HepG2 (cell line): ENCODE measurements at regions not wholly inside any gene's neighbourhood (a gene's known extent, or its start where the extent isn't known, plus 50 kb on each side); places are given as distances from the start of the nearest gene placed in this dataset.

Experiments
- ATAC-seq: fragments of 200-7000 bp; cut with Tn5 transposase; 3 replicates; pipeline ENCODE4 v1.9.1; 2020; ENCODE audit warnings: mild to moderate bottlenecking, moderate library complexity
- BruUV-seq: library from RNA; stranded (reverse); fragments of 400-500 nt; replicated peaks from 2 replicates; lab custom pipeline; 2021; lab: Mats Ljungman, UMichigan
- CTCF ChIA-PET: fragments of 300-600 bp; formaldehyde crosslinking; extraction: SDS; loops from one replicate; lab custom pipeline; 2021; ENCODE audit warnings: low total read pairs, inconsistent platforms, low intra/inter-chr PET ratio; lab: Yijun Ruan, JAX
- POLR2A ChIA-PET: fragments of 350-600 bp; sonication (Branson Sonifier 250); formaldehyde crosslinking; loops from one replicate; lab custom pipeline; 2020; ENCODE audit warnings: antibody characterized with exemption, inconsistent platforms; lab: Yijun Ruan, JAX
- DNase-seq: peaks from one replicate; pipeline ENCODE4 v3.0.0-alpha.2; 2015; ENCODE audit warnings: low spot score
- FAIRE-seq: peaks from 3 replicates; lab custom pipeline; 2011; peaks lifted over from hg19 to GRCh38; lab: Jason Lieb, UNC
- H2AFZ ChIP-seq: one replicate; pipeline ENCODE4 v1.6.1; 2011; ENCODE audit warnings: low read length, inconsistent platforms
- H3K27ac ChIP-seq: fragments of 300-600 bp; 3 replicates; pipeline ENCODE4 v1.8.0; 2011; ENCODE audit warnings: mixed run types, mild to moderate bottlenecking, mixed read lengths, low read length, inconsistent platforms; ENCODE audit not compliant: insufficient read depth; ENCODE audit errors: extremely low read length
- H3K27me3 ChIP-seq, 2 experiments: fragments of 200-600 bp in 1 of 2; 2 replicates in 1 of 2; 3 replicates in 1 of 2; pipeline versions ENCODE4 v1.6.0 to v1.8.0; 2011; ENCODE audit warnings: low read length in 2 of 2, mild to moderate bottlenecking in 2 of 2, moderate library complexity in 2 of 2, inconsistent platforms in 1 of 2; ENCODE audit not compliant: insufficient read depth in 2 of 2, control insufficient read depth in 1 of 2
- H3K36me3 ChIP-seq, 2 experiments: fragments of 200-600 bp in 1 of 2; replicated peaks in 1 of 2; 2 replicates in 1 of 2; 3 replicates in 1 of 2; pipeline versions ENCODE4 v1.5.1 to v1.8.0; 2011; ENCODE audit warnings: low read length in 2 of 2, inconsistent platforms in 1 of 2; ENCODE audit not compliant: insufficient read depth in 2 of 2, control insufficient read depth in 1 of 2
- H3K4me1 ChIP-seq: 2 replicates; pipeline ENCODE4 v1.5.1; 2012; ENCODE audit warnings: low read length, inconsistent platforms; ENCODE audit not compliant: insufficient read depth
- H3K4me2 ChIP-seq: 2 replicates; pipeline ENCODE4 v1.6.0; 2011; ENCODE audit warnings: low read depth, low read length, inconsistent platforms
- H3K4me3 ChIP-seq, 3 experiments: fragments of 200-600 bp in 1 of 3; sonication (generic), shearing (Covaris generic) in 1 of 3; replicated peaks in 1 of 3; 2 replicates each; pipeline ENCODE4 v1.5.1; 2011 to 2016; ENCODE audit warnings: low read length in 3 of 3, inconsistent platforms in 2 of 3, low read depth in 2 of 3, mild to moderate bottlenecking in 2 of 3, control low read depth in 1 of 3, mixed read lengths in 1 of 3; ENCODE audit not compliant: insufficient read depth in 1 of 3
- H3K79me2 ChIP-seq: one replicate; pipeline ENCODE4 v1.6.1; 2011; ENCODE audit warnings: low read length, inconsistent platforms; ENCODE audit not compliant: insufficient read depth
- H3K9ac ChIP-seq: 2 replicates; pipeline ENCODE4 v1.6.0; 2011; ENCODE audit warnings: mild to moderate bottlenecking, low read depth, low read length, inconsistent platforms; ENCODE audit not compliant: insufficient read depth
- H3K9me3 ChIP-seq: 2 replicates; pipeline ENCODE4 v1.5.1; 2012; ENCODE audit warnings: mild to moderate bottlenecking, low read length
- H4K20me1 ChIP-seq: 2 replicates; pipeline ENCODE4 v1.6.0; 2011; ENCODE audit warnings: inconsistent platforms, mild to moderate bottlenecking, low read length, moderate library complexity; ENCODE audit not compliant: insufficient read depth
- FOSL1 ChIP-seq: sonication (generic); formaldehyde crosslinking; IDR thresholded peaks from 2 replicates; pipeline ENCODE4 v1.9.0; 2021; ENCODE audit warnings: missing genetic modification reagents, borderline replicate concordance
- IRF2 ChIP-seq: IDR thresholded peaks from 2 replicates; pipeline ENCODE4 v1.6.1; 2018; ENCODE audit warnings: missing genetic modification reagents, missing compliant biosample characterization
- PRMT3 ChIP-seq: sonication (generic); formaldehyde crosslinking; IDR thresholded peaks from 2 replicates; pipeline ENCODE4 v1.8.1; 2022; ENCODE audit warnings: low read depth, mild to moderate bottlenecking, moderate library complexity, missing genetic modification reagents, borderline replicate concordance
- TBX3 ChIP-seq: fragments of 450-650 bp; IDR thresholded peaks from 2 replicates; pipeline ENCODE4 v1.6.1; 2017; ENCODE audit warnings: antibody characterized with exemption, mild to moderate bottlenecking, inconsistent platforms, borderline replicate concordance
- YEATS4 ChIP-seq: sonication (generic); formaldehyde crosslinking; IDR thresholded peaks from 2 replicates; pipeline ENCODE4 v1.4.0; 2020; ENCODE audit warnings: missing genetic modification reagents, borderline replicate concordance
- ZNF207 ChIP-seq: fragments of 450-650 bp; IDR thresholded peaks from 2 replicates; pipeline ENCODE4 v1.6.1; 2016; ENCODE audit warnings: antibody characterized with exemption, borderline replicate concordance
- ZSCAN25 ChIP-seq: sonication (generic); formaldehyde crosslinking; IDR thresholded peaks from 2 replicates; pipeline ENCODE4 v1.8.0; 2022; ENCODE audit warnings: mild to moderate bottlenecking, missing genetic modification reagents
- in situ Hi-C: cut with HindIII; loops from 2 replicates; pipeline ENCODE4 v1.10.0; 2017; ENCODE audit warnings: low pct_unique_long_range_greater_than_20kb; ENCODE audit not compliant: extremely low pct_ligation_motif_present
- intact Hi-C: fragments of 100-400 bp; cut with micrococcal nuclease; formaldehyde crosslinking; loops from one replicate; pipeline ENCODE4 v1.10.0; 2022; ENCODE audit not compliant: unreplicated experiment
- TF ChIP-seq, protein P1 (sequence below): IDR thresholded peaks from 2 replicates; pipeline ENCODE4 v1.6.1; 2016; ENCODE audit warnings: low read depth
- TF ChIP-seq, protein P2 (sequence below): sonication (generic); formaldehyde crosslinking; IDR thresholded peaks from 2 replicates; pipeline ENCODE4 v1.4.0; 2020; ENCODE audit warnings: missing genetic modification reagents
- TF ChIP-seq, protein P3 (sequence below), 2 experiments: sonication (generic) in 1 of 2; formaldehyde crosslinking in 1 of 2; IDR thresholded peaks; 2 replicates each; pipeline versions ENCODE4 v1.4.0 to v1.6.1; 2016 to 2020; ENCODE audit warnings: borderline replicate concordance in 1 of 2, low read depth in 1 of 2, mild to moderate bottlenecking in 1 of 2, missing genetic modification reagents in 1 of 2
- TF ChIP-seq, protein P4 (sequence below): sonication (generic); formaldehyde crosslinking; IDR thresholded peaks from 2 replicates; pipeline ENCODE4 v1.4.0; 2020; ENCODE audit warnings: missing genetic modification reagents
- TF ChIP-seq, protein P5 (sequence below): sonication (generic); formaldehyde crosslinking; IDR thresholded peaks from 2 replicates; pipeline ENCODE4 v1.4.0; 2020; ENCODE audit warnings: missing genetic modification reagents

DNA sequence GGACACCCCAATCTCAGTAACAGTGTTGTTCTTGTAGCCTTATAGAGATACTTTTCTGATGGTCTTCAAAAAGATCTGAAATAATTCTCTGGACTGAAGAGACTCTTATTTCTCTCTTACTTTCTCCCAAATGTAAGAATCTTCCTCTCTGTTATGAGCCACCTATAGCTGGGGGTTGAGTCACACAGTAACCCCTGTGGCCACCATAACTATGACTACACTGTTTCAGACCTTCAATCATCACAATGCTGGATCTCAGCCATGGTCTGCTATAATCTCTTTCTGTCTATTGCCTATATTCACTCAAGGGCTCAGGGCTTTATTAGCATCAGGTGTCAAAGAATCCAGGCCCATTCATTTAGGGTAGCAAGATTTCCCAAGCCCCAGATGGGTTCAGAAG is 436.9 kb downstream of the KDM5D start:
- Histone ChIP-seq H3K4me2 (no peak overlapping the region), H4K20me1 (no peaks in the 10 kb centered on the region), H3K79me2 (no peaks in the 10 kb centered on the region), H3K27me3 (no peaks in the 10 kb centered on the region), H3K27ac (no peak overlapping the region), H3K9me3 (peaks cover 50% of the 10 kb centered on the region), H2AFZ (no peak overlapping the region), H3K4me3 (no peak overlapping the region), H3K9ac (no peak overlapping the region), H3K4me1 (no peaks in the 10 kb centered on the region), H3K36me3 (no peaks in the 10 kb centered on the region)
- intact Hi-C loops (no loop called here), in situ Hi-C loops (no loop called here)
- no peak for ATAC-seq
- DNase-seq = no peak
- BruUV-seq = no TSS peak
- CTCF ChIA-PET = no interaction called here
- POLR2A ChIA-PET = no interaction called here
- no peak for FAIRE-seq
- no peak for TF ChIP-seq IRF2 (CRISPR knock-in tag)
- TF ChIP-seq ZSCAN25 (CRISPR knock-in tag) = no peak
- no peak for TF ChIP-seq TBX3
- TF ChIP-seq, protein P1, sequence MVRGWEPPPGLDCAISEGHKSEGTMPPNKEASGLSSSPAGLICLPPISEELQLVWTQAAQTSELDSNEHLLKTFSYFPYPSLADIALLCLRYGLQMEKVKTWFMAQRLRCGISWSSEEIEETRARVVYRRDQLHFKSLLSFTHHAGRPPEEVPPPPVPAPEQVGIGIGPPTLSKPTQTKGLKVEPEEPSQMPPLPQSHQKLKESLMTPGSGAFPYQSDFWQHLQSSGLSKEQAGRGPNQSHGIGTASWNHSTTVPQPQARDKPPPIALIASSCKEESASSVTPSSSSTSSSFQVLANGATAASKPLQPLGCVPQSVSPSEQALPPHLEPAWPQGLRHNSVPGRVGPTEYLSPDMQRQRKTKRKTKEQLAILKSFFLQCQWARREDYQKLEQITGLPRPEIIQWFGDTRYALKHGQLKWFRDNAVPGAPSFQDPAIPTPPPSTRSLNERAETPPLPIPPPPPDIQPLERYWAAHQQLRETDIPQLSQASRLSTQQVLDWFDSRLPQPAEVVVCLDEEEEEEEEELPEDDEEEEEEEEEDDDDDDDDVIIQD (CRISPR knock-in tag) = no peak
- TF ChIP-seq, protein P2, sequence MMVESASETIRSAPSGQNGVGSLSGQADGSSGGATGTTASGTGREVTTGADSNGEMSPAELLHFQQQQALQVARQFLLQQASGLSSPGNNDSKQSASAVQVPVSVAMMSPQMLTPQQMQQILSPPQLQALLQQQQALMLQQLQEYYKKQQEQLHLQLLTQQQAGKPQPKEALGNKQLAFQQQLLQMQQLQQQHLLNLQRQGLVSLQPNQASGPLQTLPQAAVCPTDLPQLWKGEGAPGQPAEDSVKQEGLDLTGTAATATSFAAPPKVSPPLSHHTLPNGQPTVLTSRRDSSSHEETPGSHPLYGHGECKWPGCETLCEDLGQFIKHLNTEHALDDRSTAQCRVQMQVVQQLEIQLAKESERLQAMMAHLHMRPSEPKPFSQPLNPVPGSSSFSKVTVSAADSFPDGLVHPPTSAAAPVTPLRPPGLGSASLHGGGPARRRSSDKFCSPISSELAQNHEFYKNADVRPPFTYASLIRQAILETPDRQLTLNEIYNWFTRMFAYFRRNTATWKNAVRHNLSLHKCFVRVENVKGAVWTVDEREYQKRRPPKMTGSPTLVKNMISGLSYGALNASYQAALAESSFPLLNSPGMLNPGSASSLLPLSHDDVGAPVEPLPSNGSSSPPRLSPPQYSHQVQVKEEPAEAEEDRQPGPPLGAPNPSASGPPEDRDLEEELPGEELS = no peak
- no peak for TF ChIP-seq ZNF207
- TF ChIP-seq, protein P3, sequence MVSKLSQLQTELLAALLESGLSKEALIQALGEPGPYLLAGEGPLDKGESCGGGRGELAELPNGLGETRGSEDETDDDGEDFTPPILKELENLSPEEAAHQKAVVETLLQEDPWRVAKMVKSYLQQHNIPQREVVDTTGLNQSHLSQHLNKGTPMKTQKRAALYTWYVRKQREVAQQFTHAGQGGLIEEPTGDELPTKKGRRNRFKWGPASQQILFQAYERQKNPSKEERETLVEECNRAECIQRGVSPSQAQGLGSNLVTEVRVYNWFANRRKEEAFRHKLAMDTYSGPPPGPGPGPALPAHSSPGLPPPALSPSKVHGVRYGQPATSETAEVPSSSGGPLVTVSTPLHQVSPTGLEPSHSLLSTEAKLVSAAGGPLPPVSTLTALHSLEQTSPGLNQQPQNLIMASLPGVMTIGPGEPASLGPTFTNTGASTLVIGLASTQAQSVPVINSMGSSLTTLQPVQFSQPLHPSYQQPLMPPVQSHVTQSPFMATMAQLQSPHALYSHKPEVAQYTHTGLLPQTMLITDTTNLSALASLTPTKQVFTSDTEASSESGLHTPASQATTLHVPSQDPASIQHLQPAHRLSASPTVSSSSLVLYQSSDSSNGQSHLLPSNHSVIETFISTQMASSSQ (IDR thresholded peaks at IDR 0.05; ENCODE audit: low read depth) = no peak
- TF ChIP-seq, protein P3 (CRISPR knock-in tag; IDR thresholded peaks at IDR 0.05; ENCODE audit: borderline replicate concordance) = no peak
- no peak for TF ChIP-seq YEATS4 (CRISPR knock-in tag)
- TF ChIP-seq, protein P4, sequence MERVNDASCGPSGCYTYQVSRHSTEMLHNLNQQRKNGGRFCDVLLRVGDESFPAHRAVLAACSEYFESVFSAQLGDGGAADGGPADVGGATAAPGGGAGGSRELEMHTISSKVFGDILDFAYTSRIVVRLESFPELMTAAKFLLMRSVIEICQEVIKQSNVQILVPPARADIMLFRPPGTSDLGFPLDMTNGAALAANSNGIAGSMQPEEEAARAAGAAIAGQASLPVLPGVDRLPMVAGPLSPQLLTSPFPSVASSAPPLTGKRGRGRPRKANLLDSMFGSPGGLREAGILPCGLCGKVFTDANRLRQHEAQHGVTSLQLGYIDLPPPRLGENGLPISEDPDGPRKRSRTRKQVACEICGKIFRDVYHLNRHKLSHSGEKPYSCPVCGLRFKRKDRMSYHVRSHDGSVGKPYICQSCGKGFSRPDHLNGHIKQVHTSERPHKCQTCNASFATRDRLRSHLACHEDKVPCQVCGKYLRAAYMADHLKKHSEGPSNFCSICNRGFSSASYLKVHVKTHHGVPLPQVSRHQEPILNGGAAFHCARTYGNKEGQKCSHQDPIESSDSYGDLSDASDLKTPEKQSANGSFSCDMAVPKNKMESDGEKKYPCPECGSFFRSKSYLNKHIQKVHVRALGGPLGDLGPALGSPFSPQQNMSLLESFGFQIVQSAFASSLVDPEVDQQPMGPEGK = no peak
- no peak for TF ChIP-seq PRMT3 (CRISPR knock-in tag)
- TF ChIP-seq, protein P5, sequence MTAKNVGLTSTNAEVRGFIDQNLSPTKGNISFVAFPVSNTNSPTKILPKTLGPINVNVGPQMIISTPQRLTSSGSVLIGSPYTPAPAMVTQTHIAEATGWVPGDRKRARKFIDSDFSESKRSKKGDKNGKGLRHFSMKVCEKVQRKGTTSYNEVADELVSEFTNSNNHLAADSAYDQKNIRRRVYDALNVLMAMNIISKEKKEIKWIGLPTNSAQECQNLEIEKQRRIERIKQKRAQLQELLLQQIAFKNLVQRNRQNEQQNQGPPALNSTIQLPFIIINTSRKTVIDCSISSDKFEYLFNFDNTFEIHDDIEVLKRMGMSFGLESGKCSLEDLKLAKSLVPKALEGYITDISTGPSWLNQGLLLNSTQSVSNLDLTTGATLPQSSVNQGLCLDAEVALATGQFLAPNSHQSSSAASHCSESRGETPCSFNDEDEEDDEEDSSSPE = no peak
- TF ChIP-seq FOSL1 = no peak
